Type B pancreatic cell (in vitro differentiated cells): ENCODE measurements at regions not wholly inside any gene's neighbourhood (a gene's known extent, or its start where the extent isn't known, plus 50 kb on each side); places are given as distances from the start of the nearest gene placed in this dataset.

Experiments used
- DNase-seq: peaks from one replicate; pipeline ENCODE4 v3.0.0; 2021; ENCODE audit warnings: mixed read lengths; ENCODE audit not compliant: unreplicated experiment; ENCODE audit errors: extremely low spot score
- H3K27ac Mint-ChIP-seq: 2 replicates; pipeline ENCODE4 v1.8.0; 2021; ENCODE audit warnings: mild to moderate bottlenecking, mixed read lengths
- H3K27me3 Mint-ChIP-seq: 2 replicates; pipeline ENCODE4 v1.8.0; 2021; ENCODE audit warnings: mixed read lengths
- H3K36me3 Mint-ChIP-seq: 2 replicates; pipeline ENCODE4 v1.8.0; 2021; ENCODE audit warnings: mixed read lengths
- H3K4me1 Mint-ChIP-seq: one replicate; pipeline ENCODE4 v1.8.0; 2021; ENCODE audit warnings: mixed read lengths; ENCODE audit not compliant: unreplicated experiment
- H3K4me3 Mint-ChIP-seq: 2 replicates; pipeline ENCODE4 v1.8.0; 2021; ENCODE audit warnings: mild to moderate bottlenecking, mixed read lengths
- H3K9me3 Mint-ChIP-seq: 2 replicates; pipeline ENCODE4 v1.8.0; 2021; ENCODE audit warnings: mixed read lengths
- CTCF ChIP-seq: fragments of 200-600 bp; sonication (generic); conservative IDR thresholded peaks from 2 replicates; pipeline ENCODE4 v1.5.0; 2021; ENCODE audit warnings: antibody characterized with exemption, mild to moderate bottlenecking

DNA sequence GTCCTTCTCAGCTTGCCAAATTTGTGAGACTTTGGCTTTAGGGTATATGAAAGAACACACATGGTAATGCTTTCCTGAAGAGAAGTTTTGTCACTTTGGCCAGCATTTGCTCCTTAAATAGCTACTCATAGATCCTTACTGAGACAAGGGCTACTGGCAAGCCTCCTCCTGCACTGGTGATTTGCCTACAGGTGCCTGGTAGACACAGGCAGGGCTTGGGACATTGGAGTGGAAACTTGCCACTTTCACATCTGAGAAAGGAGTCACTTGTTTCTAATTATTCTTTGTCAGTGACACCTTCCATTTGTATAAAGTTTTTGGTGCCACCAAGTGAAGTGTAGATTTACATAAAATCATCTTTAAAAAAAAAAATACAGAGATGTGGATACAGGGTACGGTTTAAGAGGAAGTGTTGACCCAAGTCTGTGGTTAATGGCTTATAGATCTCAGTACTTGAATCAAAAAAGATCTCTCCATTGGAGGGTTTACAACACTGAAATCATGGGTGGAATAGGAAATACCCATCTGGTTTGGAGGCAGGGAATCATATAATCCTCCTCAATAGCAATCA is 132.8 kb upstream of the GADL1 start:
- Mint-ChIP-seq H3K4me1 (peaks cover 5% of the 10 kb centered on the region), H3K9me3 (peaks cover 6% of the 10 kb centered on the region), H3K27ac (no peak overlapping the region), H3K36me3 (no peaks in the 10 kb centered on the region), H3K27me3 (no peaks in the 10 kb centered on the region), H3K4me3 (no peak overlapping the region)
- no peak for DNase-seq
- no peak for TF ChIP-seq CTCF

DNA sequence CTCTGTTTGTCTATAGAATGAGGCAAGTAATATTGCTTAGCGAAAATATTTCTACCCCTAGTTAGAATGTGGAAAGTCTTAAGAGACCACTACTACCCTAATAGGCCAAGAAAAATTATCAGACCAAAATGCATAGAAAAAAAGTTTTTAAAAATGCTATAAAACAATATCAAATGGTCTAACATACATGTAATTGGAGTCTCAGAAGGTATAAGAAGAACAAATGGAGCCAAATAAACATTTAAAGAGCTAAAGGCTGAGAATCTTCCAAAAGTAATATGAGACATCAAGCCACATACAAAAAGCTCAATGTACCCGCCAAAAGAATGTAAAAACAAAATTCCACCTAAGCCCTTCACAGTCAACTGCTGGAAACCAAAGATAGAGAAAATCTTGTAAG is 133.5 kb upstream of the GADL1 start:
- Mint-ChIP-seq H3K27me3 (no peaks in the 10 kb centered on the region), H3K36me3 (no peaks in the 10 kb centered on the region), H3K4me3 (no peak overlapping the region), H3K4me1 (peaks cover 5% of the 10 kb centered on the region), H3K9me3 (peaks cover 6% of the 10 kb centered on the region), H3K27ac (no peak overlapping the region)
- DNase-seq = no peak
- TF ChIP-seq CTCF = no peak

DNA sequence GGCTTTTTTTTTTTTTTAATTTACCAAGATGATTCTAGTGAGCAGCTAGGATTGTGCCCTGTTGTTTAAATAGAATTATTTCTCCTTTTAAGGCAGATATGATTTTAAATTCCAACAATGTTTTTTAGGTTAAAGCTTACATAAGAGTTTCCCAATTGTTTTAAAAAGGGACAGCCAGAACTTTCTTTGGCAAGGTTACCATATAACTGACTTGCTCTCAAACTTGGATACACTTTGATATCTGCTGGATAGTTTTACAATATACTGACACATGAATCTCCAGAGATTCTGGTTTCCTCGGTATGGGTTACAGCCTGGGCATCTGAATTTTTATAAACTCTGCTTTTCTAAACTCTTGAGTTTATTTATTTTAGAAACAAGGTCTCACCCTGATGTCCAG is 134.3 kb upstream of the GADL1 start:
- no peak overlapping the region for H3K27ac Mint-ChIP-seq
- H3K4me1 Mint-ChIP-seq = peaks cover 5% of the 10 kb centered on the region
- peaks cover 6% of the 10 kb centered on the region for H3K9me3 Mint-ChIP-seq
- H3K36me3 Mint-ChIP-seq = no peaks in the 10 kb centered on the region
- H3K27me3 Mint-ChIP-seq = no peaks in the 10 kb centered on the region
- TF ChIP-seq CTCF = no peak
- H3K4me3 Mint-ChIP-seq = no peak overlapping the region
- DNase-seq = no peak

- no peak for TF ChIP-seq CTCF
- H3K36me3 Mint-ChIP-seq = no peaks in the 10 kb centered on the region
- no peaks in the 10 kb centered on the region for H3K27me3 Mint-ChIP-seq
- H3K9me3 Mint-ChIP-seq = peaks cover 6% of the 10 kb centered on the region
- H3K4me1 Mint-ChIP-seq = peaks cover 5% of the 10 kb centered on the region
- H3K4me3 Mint-ChIP-seq = no peak overlapping the region
- DNase-seq = no peak
- H3K27ac Mint-ChIP-seq = no peak overlapping the region
Observed at GRCh38 chr3:31029706-31030105, 135.2 kb upstream of the GADL1 start.

GRCh38 chr3:31035681-31036080 is 141.2 kb upstream of the GADL1 start:
- Mint-ChIP-seq H3K4me3 (no peak overlapping the region), H3K9me3 (peaks cover 4% of the 10 kb centered on the region), H3K36me3 (no peaks in the 10 kb centered on the region), H3K27ac (peak overlapping the region; percentile 20), H3K4me1 (peaks cover 4% of the 10 kb centered on the region), H3K27me3 (no peaks in the 10 kb centered on the region)
- no peak for DNase-seq
- TF ChIP-seq CTCF = no peak
